ENCODE measurements at regions not wholly inside any gene's neighbourhood (a gene's known extent, or its start where the extent isn't known, plus 50 kb on each side); places are given as distances from the start of the nearest gene placed in this dataset.

GRCh38 chr1:200230671-200231070 is 179.2 kb downstream of the ZNF281 start:
- H3K4me2 ChIP-seq (ENCODE audit: insufficient read depth, low read length): no peak overlapping the region
- DNase-seq (ENCODE audit: extremely low read depth in 1 of 4, low spot score in 3 of 4) (no peak), ATAC-seq (no peak), FAIRE-seq (no peak)
- peaks cover 5% of the 10 kb centered on the region in 2 experiments; a peak in 3 of 5 replicates for H3K27me3 ChIP-seq (ENCODE audit: control insufficient read depth in 2 of 2, insufficient read depth in 2 of 2, low read length in 2 of 2)
- no peak overlapping the region for H3K27ac ChIP-seq (ENCODE audit: extremely low read depth, low read depth, low read length)
- TF ChIP-seq STAT6 (CRISPR knock-in tag; IDR thresholded peaks at IDR 0.05): no peak
- TF ChIP-seq ZNF699 (CRISPR knock-in tag; IDR thresholded peaks at IDR 0.05; ENCODE audit: insufficient replicate concordance): no peak
- no peak for TF ChIP-seq ZNF444 (CRISPR knock-in tag; IDR thresholded peaks at IDR 0.05)
- no peak for TF ChIP-seq ZSCAN32 (CRISPR knock-in tag; IDR thresholded peaks at IDR 0.05)
- TF ChIP-seq TSC22D4 (tag; IDR thresholded peaks at IDR 0.05): no peak
- no peak for TF ChIP-seq MED1 (CRISPR knock-in tag; IDR thresholded peaks at IDR 0.05; ENCODE audit: borderline replicate concordance)
- TF ChIP-seq GTF2E2 (tag; IDR thresholded peaks at IDR 0.05): no peak
- H3K36me3 ChIP-seq (ENCODE audit: control insufficient read depth, insufficient read depth, low read length): no peaks in the 10 kb centered on the region
- 45% methylated on average over 1 of the region's 1 CpG for WGBS (ENCODE audit: insufficient coverage, low coverage, missing lambda C conversion rate)
- H3K79me2 ChIP-seq (ENCODE audit: control insufficient read depth, insufficient read depth, low read length): no peaks in the 10 kb centered on the region
- no peaks in the 10 kb centered on the region for H3K9me1 ChIP-seq (ENCODE audit: control insufficient read depth, insufficient read depth, low read length)
- in situ Hi-C loops (cut with MboI): no loop called here
- CTCF ChIA-PET (ENCODE audit: low intra/inter-chr PET ratio): no interaction called here
- intact Hi-C loops (cut with micrococcal nuclease): no loop called here
- H3K4me1 ChIP-seq (replicated peaks in 1 of 2; ENCODE audit: control insufficient read depth in 2 of 2, insufficient read depth in 2 of 2, low read length in 2 of 2): peaks cover 0 to 10% of the 10 kb centered on the region in 2 experiments; a peak in 3 of 5 replicates
- no peak overlapping the region for H2AFZ ChIP-seq (ENCODE audit: low read depth, low read length)
- POLR2A ChIA-PET: no interaction called here
- BruUV-seq (replicated peaks): no TSS peak
- H3K9me3 ChIP-seq (replicated peaks; ENCODE audit: control insufficient read depth, insufficient read depth, low read depth, low read length): no peaks in the 10 kb centered on the region
- no peaks in the 10 kb centered on the region for H4K20me1 ChIP-seq (replicated peaks; ENCODE audit: control insufficient read depth, insufficient read depth, low read length)
- no peak overlapping the region for H3K9ac ChIP-seq (ENCODE audit: insufficient read depth in 1 of 2, low read depth in 2 of 2, low read length in 2 of 2)
- no peak overlapping the region for H3K4me3 ChIP-seq
